DMS153 (cell line): ENCODE measurements at regions not wholly inside any gene's neighbourhood (a gene's known extent, or its start where the extent isn't known, plus 50 kb on each side); places are given as distances from the start of the nearest gene placed in this dataset.
"Not testable (repeated sequence)": the region's sequence is repeated elsewhere in the genome, so short reads cannot be mapped to it uniquely, and the experiment has no call there.

Experiments
- DNase-seq: peaks from one replicate; lab custom pipeline; 2025; lab: John Stamatoyannopoulos, UW

- no peak for DNase-seq
Observed at GRCh38 chr2:183614799-183615435, 490.7 kb downstream of the NUP35 start.

- no peak for DNase-seq
Observed at GRCh38 chr2:183623227-183623626, 499.0 kb downstream of the NUP35 start.

- DNase-seq, result no peak
Observed at GRCh38 chr2:183630964-183631363, 506.7 kb downstream of the NUP35 start.

GRCh38 chr2:183656121-183656520, 531.9 kb downstream of the NUP35 start:
- DNase-seq, result no peak

GRCh38 chr2:183665425-183665824, 541.2 kb downstream of the NUP35 start:
- DNase-seq, result peak; percentile 99

GRCh38 chr2:183666031-183666430, 541.8 kb downstream of the NUP35 start:
- DNase-seq, result peak; percentile 8

GRCh38 chr2:183671233-183671632, 547.0 kb downstream of the NUP35 start:
- DNase-seq, result no peak

GRCh38 chr2:183678908-183679307, 554.7 kb downstream of the NUP35 start:
- DNase-seq, result no peak

- DNase-seq, result no peak
Observed at GRCh38 chr2:183680573-183680972, 556.3 kb downstream of the NUP35 start.

GRCh38 chr2:183684686-183685085, 560.4 kb downstream of the NUP35 start:
- DNase-seq, result no peak

GRCh38 chr2:183696028-183696427, 571.8 kb downstream of the NUP35 start:
- no peak for DNase-seq

GRCh38 chr2:183709829-183710228, 585.6 kb downstream of the NUP35 start:
- DNase-seq, result no peak

GRCh38 chr2:183718246-183718645, 594.0 kb downstream of the NUP35 start:
- no peak for DNase-seq

GRCh38 chr2:183723278-183723677, 599.0 kb downstream of the NUP35 start:
- no peak for DNase-seq

GRCh38 chr2:183729380-183729779, 605.1 kb downstream of the NUP35 start:
- DNase-seq, result no peak

- DNase-seq, result no peak
Observed at GRCh38 chr2:183740241-183740640, 616.0 kb downstream of the NUP35 start.

- no peak for DNase-seq
Observed at GRCh38 chr2:183752571-183752970, 628.3 kb downstream of the NUP35 start.

GRCh38 chr2:183759033-183759432, 634.8 kb downstream of the NUP35 start:
- no peak for DNase-seq

GRCh38 chr2:183773775-183774174, 649.5 kb downstream of the NUP35 start:
- DNase-seq, result no peak

GRCh38 chr2:183780072-183780471, 655.8 kb downstream of the NUP35 start:
- DNase-seq, result no peak

GRCh38 chr2:183782436-183782835, 658.2 kb downstream of the NUP35 start:
- no peak for DNase-seq

- DNase-seq, result not testable (repeated sequence)
Observed at GRCh38 chr2:183788796-183789195, 664.6 kb downstream of the NUP35 start.

- not testable (repeated sequence) for DNase-seq
Observed at GRCh38 chr2:183792165-183792924, 668.1 kb downstream of the NUP35 start.

GRCh38 chr2:183798535-183798934, 674.3 kb downstream of the NUP35 start:
- DNase-seq, result no peak
